ENCODE measurements at regions not wholly inside any gene's neighbourhood (a gene's known extent, or its start where the extent isn't known, plus 50 kb on each side); places are given as distances from the start of the nearest gene placed in this dataset.

DNA sequence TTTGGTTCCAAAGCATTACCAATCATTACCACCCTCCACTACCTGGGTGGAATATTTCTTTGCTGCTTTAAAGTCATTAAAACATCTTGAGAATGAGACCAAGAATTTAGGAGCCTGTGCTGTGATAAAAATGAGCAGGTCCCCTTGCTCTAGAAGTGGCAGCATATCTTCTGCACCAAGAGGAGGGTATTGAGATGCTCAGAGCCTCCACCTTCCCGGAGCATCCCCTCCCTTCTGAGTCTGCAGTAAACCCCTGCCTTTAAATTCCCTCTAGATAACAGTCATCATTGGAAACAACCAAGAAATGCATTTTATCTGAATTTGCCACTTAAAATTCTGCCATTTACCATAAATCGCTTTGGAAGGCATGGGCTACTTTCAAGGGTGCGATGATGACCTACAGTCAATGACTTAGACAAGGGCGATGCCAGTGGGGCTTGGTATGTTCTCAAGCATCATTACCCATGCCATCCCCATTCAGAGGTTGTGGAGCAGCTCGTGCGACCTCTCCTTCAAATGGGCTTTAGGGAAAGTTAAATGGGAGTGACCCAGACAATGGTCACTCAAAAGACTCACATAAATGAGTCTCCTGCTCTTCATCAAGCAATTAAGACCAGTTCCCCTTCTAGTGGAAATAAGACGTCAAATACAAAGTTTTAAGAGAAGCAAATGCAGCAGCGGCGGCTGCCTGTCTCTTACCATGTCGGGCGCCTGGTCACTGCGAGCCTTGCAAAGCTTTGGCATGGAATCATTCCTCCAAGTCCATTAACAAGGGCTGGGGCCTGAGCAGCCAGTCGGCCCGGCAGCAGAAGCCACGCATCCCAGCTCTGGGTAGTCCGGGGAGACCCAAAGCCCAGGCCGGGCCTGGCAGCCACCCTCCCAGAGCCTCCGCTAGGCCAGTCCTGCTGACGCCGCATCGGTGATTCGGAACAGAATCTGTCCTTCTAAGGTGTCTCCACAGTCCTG, 334.5 kb downstream of the TMEM121 start:
- DNase-seq (ENCODE audit: low spot score): peak; percentile 31

DNA sequence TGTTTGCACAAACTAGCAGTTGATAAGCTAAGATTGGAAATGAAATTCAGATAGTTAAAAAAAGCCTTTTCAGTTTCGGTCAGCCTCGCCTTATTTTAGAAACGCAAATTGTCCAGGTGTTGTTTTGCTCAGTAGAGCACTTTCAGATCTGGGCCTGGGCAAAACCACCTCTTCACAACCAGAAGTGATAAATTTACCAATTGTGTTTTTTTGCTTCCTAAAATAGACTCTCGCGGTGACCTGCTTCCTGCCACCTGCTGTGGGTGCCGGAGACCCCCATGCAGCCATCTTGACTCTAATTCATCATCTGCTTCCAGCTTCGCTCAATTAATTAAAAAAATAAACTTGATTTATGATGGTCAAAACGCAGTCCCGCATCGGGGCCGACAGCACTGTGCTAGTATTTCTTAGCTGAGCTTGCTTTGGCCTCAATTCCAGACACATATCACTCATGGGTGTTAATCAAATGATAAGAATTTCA, 335.6 kb downstream of the TMEM121 start:
- DNase-seq (ENCODE audit: low spot score): no peak
- ATAC-seq: no peak

More for the DNA sequence above, 334.5 kb downstream of the TMEM121 start:
- ATAC-seq: no peak

DNA sequence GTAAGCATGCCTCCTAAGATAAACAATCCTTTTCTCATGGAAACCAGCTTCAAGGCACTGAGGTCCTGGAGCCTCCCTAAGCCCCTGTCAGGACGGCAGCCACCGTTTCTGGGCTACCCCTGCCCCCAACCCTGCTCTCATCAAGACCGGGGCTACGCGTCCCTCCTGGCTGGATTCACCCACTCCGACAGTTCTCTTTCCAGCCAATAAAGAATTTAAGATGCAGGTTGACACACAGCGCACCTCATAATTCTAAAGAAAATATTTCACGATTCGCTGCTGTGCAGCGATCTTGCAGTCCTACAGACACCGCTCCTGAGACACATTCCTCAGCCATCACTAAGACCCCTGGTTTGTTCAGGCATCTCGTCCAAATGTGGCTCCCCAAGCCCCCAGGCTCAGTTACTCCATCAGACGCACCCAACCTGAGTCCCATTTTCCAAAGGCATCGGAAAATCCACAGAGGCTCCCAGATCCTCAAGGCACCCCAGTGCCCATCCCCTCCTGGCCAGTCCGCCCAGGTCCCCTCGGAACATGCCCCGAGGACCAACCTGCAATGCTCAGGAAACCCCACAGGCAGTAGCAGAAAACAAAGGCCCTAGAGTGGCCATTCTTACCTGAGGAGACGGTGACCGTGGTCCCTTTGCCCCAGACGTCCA, 336.3 kb downstream of the TMEM121 start:
- no peak for DNase-seq (ENCODE audit: low spot score)
- ATAC-seq: no peak

DNA sequence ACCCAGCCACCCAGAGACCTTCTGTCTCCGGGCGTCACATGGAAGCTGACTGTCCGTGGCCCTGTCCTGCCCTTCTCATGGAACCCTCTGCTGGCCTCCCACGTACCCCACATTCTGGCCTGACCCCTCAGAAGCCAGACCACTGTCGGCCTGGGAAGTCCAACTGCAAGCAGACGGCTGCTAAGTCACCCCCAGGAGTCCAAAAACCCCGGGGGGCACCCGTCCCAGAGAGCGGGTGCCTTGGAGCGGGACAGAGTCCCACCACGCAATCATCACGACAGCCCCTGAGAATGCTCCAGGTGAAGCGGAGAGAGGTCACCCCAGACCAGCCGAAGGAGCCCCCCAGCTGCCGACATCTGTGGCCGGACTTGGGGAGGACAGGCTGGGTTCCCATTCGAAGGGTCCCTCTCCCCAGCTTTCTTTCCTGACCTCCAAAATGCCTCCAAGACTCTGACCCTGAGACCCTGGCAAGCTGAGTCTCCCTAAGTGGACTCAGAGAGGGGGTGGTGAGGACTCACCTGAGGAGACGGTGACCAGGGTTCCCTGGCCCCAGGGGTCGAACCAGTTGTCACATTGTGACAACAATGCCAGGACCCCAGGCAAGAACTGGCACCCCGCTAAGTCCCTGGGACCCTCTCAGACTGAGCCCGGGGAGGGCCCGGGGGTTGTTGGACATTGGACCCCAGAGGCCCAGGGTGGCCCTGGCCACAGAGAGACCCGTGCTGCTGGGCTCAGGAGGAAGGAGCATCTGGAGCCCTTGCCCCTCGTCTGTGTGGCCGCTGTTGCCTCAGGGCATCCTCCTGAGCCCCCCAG, 337.1 kb downstream of the TMEM121 start:
- DNase-seq (ENCODE audit: low spot score) (no peak), ATAC-seq (no peak)

DNA sequence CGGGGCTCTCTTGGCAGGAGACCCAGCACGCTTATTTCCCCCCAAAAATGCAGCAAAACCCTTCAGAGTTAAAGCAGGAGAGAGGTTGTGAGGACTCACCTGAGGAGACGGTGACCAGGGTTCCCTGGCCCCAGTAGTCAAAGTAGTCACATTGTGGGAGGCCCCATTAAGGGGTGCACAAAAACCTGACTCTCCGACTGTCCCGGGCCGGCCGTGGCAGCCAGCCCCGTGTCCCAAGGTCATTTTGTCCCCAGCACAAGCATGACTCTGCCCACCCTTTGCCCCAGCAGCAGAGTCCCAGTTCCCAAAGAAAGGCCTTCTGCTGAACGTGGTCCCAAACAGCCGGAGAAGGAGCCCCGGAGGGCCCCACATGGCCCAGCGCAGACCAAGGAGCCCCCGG, 337.7 kb downstream of the TMEM121 start:
- ATAC-seq: no peak
- peak; percentile 18 for DNase-seq (ENCODE audit: low spot score)

DNA sequence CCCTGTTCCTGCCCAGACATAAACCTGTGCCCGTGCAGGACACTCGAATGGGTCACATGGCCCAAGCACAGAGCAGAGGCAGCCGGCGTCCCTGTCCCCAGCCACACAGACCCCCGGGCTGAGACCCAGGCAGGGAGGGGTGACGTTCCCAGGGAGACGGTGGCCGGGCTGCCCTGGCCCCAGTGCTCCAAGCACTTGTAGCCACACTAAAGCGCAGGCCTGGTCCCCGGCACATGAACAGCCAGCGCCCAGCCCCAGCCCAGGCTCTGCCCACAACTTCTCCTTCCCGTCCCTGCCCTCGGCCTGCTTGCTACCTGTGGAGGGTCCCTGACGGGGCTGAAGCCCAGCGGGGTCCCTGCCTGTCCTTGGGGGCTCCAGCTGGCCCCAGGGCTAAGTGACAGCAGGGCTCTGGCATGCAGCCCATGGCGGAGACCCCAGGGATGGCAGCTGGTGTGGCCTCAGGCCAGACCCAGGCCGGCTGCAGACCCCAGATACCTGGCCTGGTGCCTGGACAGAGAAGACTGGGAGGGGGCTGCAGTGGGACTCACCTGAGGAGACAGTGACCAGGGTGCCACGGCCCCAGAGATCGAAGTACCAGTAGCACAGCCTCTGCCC, 338.4 kb downstream of the TMEM121 start:
- DNase-seq (ENCODE audit: low spot score) (peak; percentile 37), ATAC-seq (no peak)

DNA sequence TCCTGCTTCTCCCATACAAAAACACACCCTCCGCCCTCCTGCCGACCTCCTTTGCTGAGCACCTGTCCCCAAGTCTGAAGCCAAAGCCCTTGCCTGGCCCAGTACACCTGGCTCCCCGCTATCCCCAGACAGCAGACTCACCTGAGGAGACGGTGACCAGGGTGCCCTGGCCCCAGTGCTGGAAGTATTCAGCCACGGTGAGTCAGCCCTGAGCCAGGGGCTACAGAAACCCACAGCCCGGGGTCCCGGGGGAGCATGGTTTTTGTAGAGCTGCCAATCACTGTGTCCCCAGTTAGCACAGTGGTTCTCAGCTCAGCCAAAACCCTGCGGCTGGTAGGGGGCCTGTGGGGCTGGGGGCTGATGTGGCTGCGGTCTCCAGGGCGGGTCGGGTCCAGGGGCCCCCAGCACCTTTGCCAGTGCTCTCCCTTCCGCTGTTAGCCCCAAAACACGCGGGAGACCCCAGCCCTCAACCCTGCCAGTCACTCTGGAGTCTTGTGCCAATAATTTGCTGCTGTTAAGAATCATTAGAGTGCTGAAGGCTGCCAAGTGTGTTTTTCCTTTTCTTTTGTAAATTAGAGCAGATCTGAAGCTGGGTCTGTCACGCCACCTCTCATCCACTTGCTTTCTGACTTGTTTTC, 339.0 kb downstream of the TMEM121 start:
- ATAC-seq: no peak
- no peak for DNase-seq (ENCODE audit: low spot score)

DNA sequence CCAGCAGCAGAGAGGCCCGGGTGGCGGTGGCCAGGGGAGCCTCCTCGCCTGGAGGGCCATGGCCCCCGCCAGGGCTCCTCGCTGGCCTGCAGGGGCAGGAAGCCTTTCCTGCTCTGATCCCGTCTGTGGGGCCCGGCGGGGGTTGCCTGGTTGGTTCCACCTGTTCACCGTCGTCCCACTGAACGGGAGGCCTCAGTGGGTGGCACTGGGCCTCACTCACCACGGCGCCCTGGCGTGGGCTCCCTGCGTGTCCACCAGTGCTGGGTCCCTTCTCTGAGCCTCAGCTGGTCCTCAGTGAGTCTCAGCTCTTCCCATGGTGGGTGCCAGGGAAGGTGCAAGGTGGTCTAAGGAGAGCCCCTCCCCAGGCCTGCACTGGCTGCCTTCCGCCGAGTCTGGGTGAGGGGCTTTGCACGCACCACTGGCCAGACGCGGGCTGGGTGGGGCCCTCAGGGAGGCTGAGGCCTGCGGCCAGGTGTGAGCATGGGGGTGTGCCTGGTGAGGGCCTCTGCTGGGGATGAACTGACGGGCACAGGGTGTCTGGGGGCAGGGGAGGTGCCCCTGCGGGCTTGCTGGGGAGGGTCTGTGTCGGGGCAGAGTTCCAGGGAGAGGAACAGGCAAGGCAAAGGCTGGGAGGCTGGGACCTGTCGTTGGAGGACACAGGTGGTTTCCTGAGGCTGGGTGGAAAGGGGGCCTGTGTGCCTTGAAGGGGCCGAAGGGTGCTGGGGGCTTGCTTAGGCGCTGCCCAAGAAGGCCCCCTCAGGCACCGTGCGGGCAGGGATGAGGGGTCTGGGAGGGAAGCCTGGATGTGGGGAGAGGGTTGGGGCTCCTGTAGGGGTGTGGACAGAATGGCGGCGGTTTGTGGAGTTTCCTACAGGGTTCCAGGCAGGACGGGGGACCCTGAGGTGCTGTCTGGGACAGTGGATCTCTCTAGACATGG, 339.8 kb downstream of the TMEM121 start:
- DNase-seq (ENCODE audit: low spot score) (peak; percentile 39), ATAC-seq (no peak)

DNA sequence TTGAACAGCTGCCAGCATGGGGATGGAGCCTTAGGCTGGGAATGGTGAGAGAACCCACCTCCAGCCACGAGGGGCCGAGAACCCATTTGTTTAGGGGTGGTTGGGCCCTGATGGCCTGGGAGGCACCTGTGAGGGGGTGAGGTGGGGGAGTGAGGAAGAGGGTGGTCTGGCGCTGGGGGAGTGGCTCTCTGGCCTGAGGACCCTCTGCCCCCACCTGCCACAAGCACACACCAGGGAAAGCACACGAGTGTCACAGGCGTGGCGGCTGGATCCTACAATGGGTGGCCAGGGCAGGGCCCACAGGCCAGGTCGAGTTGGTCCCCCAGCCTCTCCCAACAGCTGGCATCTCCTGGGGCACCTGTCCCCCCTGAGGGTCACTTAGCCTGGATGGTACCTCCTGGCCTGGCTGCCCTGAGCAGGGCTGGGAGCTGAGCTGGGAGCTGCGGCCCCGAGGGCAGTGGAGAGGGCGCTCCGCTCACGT, 340.5 kb downstream of the TMEM121 start:
- peak; percentile 35 for DNase-seq (ENCODE audit: low spot score)

DNA sequence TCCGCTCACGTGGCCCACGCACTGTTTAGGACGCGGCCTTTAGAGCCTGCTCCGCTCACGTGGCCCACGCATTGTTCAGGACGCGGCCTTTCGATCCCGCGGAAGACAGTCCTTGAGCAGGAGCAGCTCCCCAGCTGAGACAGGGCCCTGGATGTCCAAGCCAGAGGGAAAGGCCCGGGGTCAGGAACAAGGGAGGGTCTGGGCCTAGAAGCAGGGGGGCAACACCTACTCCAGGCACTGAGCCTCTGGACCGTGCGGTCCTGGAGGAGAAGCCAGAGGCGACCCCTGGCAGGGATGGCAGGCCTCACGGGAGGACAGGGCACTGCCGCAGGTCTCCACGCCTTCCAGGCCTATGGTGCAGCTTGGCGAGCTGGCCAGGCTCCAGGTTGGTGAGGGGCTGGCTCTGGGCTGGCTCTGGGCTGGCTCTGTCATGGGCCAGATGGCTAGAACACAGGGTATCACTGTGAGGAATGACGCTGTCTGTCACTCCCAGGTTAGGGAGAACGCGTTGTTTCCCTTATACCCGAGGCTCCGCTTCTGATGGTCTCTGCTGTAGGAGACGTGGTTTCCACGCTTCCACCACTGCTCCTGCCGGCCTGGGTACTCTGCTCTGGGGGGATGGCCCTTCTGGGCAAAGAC, 341.7 kb downstream of the TMEM121 start:
- ATAC-seq: no peak
- DNase-seq (ENCODE audit: low spot score): peak; percentile 33

More for the DNA sequence above, 340.5 kb downstream of the TMEM121 start:
- ATAC-seq: no peak

DNA sequence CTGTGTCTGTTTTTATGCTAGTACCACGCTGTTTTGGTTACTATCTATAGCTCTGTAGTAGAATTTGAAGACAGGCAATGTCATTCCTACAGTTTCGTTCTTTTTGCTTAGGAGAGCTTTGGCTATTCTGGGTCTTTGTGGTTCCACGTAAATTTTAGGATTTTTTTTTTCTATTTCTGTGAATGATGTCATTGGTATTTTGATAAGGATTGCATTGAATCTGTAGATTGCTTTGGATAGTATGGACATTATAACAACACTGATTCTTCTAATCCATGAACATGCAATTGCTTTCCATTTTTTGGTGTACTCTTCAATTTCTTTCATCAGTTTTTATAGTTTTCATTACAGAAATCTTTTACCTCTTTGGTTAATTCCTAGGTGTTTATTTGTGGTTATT, 345.2 kb downstream of the TMEM121 start:
- ATAC-seq (no peak), DNase-seq (ENCODE audit: low spot score) (no peak)

DNA sequence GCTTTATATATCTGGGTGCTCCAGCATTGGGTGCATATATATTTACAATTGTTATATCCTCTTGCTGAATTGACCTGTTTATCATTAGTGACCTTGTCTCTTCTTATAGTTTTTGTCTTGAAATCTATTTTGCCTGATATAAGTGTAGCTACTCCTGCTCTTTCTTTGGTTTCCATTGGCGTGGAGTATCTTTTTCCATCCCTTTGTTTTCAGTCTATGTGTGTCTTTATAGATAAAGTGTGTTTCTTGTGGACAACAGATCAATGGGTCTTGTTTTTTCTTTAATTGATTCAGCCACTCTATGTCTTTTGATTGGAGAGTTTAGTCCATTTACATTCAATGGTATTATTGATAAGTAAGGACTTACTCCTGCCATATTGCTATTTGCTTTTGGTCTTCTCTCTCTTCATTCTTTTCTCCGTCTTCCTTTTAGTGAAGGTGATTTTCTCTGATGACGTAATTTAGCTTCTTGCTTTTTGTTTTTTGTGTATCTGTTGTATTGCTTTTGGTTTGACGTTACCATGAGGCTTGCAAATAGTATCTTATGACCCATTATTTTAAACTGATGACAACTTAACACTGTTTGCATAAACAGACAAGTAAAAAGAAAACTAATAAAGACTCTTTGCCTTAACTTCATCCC, 347.6 kb downstream of the TMEM121 start:
- DNase-seq (ENCODE audit: low spot score): no peak

DNA sequence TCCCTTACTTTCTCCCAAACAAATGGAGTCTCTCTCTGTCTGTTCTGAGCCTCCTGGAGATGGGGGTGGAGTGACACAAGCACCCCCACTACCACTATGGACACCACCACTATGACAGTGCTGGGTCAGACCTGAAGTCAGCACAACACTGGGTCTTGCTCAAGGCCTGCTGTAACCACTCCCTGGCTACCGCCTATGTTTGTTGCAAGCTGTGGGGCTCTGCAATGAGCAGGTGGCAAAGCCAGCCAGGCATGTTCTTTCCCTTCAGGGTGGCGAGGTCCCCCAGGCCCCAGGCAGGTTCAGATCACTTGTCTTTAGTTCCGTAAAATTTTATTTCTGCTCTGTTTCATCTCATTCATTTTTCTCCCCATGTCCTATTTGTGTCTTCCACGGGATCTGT, 349.8 kb downstream of the TMEM121 start:
- DNase-seq (ENCODE audit: low spot score) (peak; percentile 21), ATAC-seq (no peak)

More for the DNA sequence above, 347.6 kb downstream of the TMEM121 start:
- ATAC-seq: no peak

DNA sequence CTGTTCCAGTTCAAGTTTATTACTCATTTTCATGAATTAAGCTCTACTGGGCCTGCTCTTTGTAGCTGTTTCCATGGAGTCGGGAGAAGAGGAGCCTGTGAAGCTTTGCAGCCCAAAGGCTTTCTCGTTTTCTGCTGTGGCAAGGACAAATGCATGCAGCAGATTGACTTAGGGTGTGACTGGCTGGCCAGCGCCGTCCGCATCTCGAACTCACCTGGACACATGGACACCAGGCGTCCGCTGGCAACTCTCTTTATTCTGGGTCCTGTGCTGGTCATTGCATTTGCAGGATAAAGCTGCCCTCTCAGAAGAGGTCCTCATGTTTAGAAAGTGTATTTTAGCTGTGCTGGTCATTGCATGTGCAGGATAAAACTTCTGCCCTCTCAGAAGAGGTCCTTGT, 350.4 kb downstream of the TMEM121 start:
- ATAC-seq (no peak), DNase-seq (ENCODE audit: low spot score) (no peak)

DNA sequence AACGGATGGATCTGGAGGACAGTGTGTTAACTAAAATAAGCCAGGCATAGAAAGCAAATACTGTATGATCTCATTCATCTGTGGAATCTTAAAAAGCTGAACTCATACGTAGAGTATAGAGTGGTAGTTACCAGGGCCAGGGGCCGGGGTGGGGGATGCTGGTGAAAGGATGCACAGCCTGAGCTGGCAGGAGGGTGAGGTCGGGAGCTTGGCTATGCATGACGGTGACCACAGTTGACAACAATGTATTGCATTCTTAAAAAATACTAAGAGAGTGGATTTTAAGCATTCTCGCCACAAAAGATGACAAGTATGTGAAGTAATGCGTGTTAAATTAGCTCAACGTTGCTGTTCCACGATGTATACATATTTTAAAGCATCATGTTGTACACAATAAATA, 351.3 kb downstream of the TMEM121 start:
- DNase-seq (ENCODE audit: low spot score) (no peak), ATAC-seq (no peak)

DNA sequence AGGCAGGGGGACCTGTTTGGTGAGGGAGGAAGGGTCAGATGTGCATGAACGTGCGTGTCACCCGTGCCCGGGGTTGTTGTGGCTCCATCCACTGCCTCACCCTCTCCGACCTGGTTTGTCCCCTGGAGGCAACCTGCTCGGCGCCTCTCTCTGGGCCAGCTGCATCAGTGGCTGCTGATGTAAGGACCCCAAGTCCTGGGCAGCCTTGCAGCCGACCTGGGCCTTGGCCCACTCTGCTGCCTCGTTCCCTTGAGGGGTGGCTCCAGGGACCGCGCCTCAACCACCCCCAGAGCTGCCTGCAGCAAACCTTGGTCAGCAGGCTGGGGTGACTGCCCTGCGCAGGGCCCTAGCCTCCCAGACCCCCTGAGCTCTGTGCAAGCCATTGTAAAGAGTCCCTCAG, 351.7 kb downstream of the TMEM121 start:
- DNase-seq (ENCODE audit: low spot score): peak; percentile 19

DNA sequence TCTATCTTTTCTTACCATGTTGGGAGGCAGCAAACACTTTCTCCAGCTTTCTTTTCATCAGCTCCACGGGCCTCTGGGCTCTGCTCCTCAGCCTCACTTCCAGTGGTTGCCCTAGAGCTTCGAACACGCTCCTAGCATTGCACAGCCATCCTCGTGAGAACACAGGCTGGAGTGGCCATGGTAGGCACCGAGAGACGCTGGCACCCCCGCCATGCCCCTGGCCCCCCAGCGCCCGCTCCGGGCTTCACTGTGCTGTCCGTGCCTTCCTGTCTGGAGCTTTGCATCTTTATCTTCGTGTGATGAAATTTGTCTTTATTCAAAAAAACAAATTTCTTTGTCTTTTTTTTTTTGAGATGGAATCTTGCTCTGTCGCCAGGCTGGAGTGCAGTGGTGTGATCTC, 352.2 kb downstream of the TMEM121 start:
- DNase-seq (ENCODE audit: low spot score): peak; percentile 40
- no peak for ATAC-seq

More for the DNA sequence above, 351.7 kb downstream of the TMEM121 start:
- ATAC-seq: no peak

DNA sequence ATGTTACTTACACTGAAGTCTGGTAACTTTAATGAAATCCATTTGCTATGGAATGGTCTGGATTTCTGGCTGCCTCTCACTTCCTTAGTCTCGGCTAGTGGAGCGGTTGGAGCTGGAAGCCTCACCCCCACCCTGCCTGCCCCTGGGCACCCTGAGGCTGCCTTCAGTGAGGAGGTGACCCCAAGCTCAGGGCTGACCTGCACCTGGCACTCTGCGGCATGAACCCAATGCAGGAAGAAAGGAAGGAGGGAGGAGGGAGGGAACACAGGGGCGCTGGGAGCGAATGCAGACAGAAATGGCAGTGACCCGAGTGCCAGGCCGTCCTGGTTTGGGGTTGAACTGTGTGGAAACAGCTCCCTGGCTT, 353.1 kb downstream of the TMEM121 start:
- no peak for ATAC-seq

More for the DNA sequence above, 353.1 kb downstream of the TMEM121 start:
- no peak for DNase-seq (ENCODE audit: low spot score)

Measured in left lobe of liver (tissue), 2 donors.